HCT116 (cell line): ENCODE measurements at regions not wholly inside any gene's neighbourhood (a gene's known extent, or its start where the extent isn't known, plus 50 kb on each side); places are given as distances from the start of the nearest gene placed in this dataset.
"Not testable (repeated sequence)": the region's sequence is repeated elsewhere in the genome, so short reads cannot be mapped to it uniquely, and the experiment has no call there.

ENCODE experiments used
- ATAC-seq: fragments of 200-7000 bp; cut with Tn5 transposase; 2 replicates; pipeline ENCODE4 v1.9.1; 2020; ENCODE audit warnings: mild to moderate bottlenecking, moderate library complexity
- BruUV-seq: library from RNA; stranded (reverse); fragments of 400-500 nt; replicated peaks from 2 replicates; lab custom pipeline; 2021; lab: Mats Ljungman, UMichigan
- CTCF ChIA-PET: fragments of 300-600 bp; sonication (Branson Sonifier 250); formaldehyde crosslinking; loops from one replicate; lab custom pipeline; 2021; ENCODE audit warnings: antibody characterized with exemption; lab: Charles Lee
- POLR2A ChIA-PET: fragments of 300-600, 350-600 bp; sonication (Branson Sonifier 250); formaldehyde crosslinking; loops from one replicate; lab custom pipeline; 2021; ENCODE audit warnings: antibody characterized with exemption; lab: Charles Lee
- RAD21 ChIA-PET, 2 experiments: fragments of 300-600 bp; sonication (Branson Sonifier 250); formaldehyde crosslinking; loops; one replicate each; lab custom pipeline; 2023; ENCODE audit warnings: low total read pairs in 2 of 2; ENCODE audit not compliant: uncharacterized antibody in 2 of 2, unreplicated experiment in 2 of 2, low non-redundant PET in 1 of 2; lab: Charles Lee
- DNase-seq: peaks from one replicate; pipeline ENCODE4 v3.0.0-alpha.2; 2010; ENCODE audit warnings: low read depth, low spot score
- H2AFZ ChIP-seq: fragments of 200-600 bp; shearing (Covaris generic), sonication (generic); 2 replicates; pipeline ENCODE4 v1.6.1; 2017; ENCODE audit warnings: low read depth, mixed run types, mixed read lengths, antibody characterized with exemption, low read length; ENCODE audit not compliant: poor library complexity, severe bottlenecking
- H3K27ac ChIP-seq: 2 replicates; pipeline ENCODE4 v1.5.1; 2012; ENCODE audit warnings: low read depth, low read length
- H3K27me3 ChIP-seq: fragments of 200-600 bp; sonication (generic); 2 replicates; pipeline ENCODE4 v1.6.1; 2016; ENCODE audit warnings: mixed run types, low read length, mixed read lengths; ENCODE audit not compliant: insufficient read depth
- H3K36me3 ChIP-seq, 2 experiments: fragments of 200-500 bp in 1 of 2; fragments of 200-600 bp in 1 of 2; sonication (Bioruptor generic) in 1 of 2; sonication (generic) in 1 of 2; 2 replicates each; pipeline versions ENCODE4 v1.5.1 to v1.6.1; 2014 to 2016; ENCODE audit warnings: low read length in 2 of 2, inconsistent platforms in 1 of 2, mixed read lengths in 1 of 2, mixed run types in 1 of 2; ENCODE audit not compliant: insufficient read depth in 2 of 2, control insufficient read depth in 1 of 2
- H3K4me1 ChIP-seq, 2 experiments: fragments of 200-600 bp in 1 of 2; sonication (generic) in 1 of 2; 2 replicates each; pipeline versions ENCODE4 v1.5.1 to v1.6.1; 2012 to 2017; ENCODE audit warnings: low read length in 2 of 2, inconsistent platforms in 1 of 2, mild to moderate bottlenecking in 1 of 2, mixed read lengths in 1 of 2, mixed run types in 1 of 2, moderate library complexity in 1 of 2; ENCODE audit not compliant: insufficient read depth in 2 of 2, control insufficient read depth in 1 of 2
- H3K4me2 ChIP-seq: fragments of 200-600 bp; sonication (generic); 2 replicates; pipeline ENCODE4 v1.6.1; 2017; ENCODE audit warnings: mixed run types, low read length, mixed read lengths
- H3K4me3 ChIP-seq, 2 experiments: fragments of 200-600 bp in 1 of 2; sonication (generic) in 1 of 2; replicated peaks in 1 of 2; 2 replicates each; pipeline ENCODE4 v1.5.1; 2011 to 2016; ENCODE audit warnings: low read length in 2 of 2, control low read depth in 1 of 2, low read depth in 1 of 2, mild to moderate bottlenecking in 1 of 2, mixed read lengths in 1 of 2, mixed run types in 1 of 2
- H3K79me2 ChIP-seq: fragments of 200-600 bp; sonication (generic); 2 replicates; pipeline ENCODE4 v1.6.1; 2017; ENCODE audit warnings: mild to moderate bottlenecking, mixed run types, low read length, moderate library complexity, mixed read lengths; ENCODE audit not compliant: insufficient read depth
- H3K9ac ChIP-seq: fragments of 200-600 bp; sonication (generic); 2 replicates; pipeline ENCODE4 v1.6.1; 2016; ENCODE audit warnings: low read length, mixed read lengths
- H3K9me2 ChIP-seq: fragments of 200-600 bp; sonication (generic), shearing (Covaris generic); 2 replicates; pipeline ENCODE4 v1.6.1; 2017; ENCODE audit warnings: mixed run types, mild to moderate bottlenecking, moderate library complexity; ENCODE audit not compliant: insufficient read depth
- H3K9me3 ChIP-seq, 2 experiments: fragments of 200-500 bp in 1 of 2; fragments of 200-600 bp in 1 of 2; sonication (Bioruptor generic) in 1 of 2; sonication (generic) in 1 of 2; 2 replicates each; pipeline ENCODE4 v1.6.1; 2014 to 2017; ENCODE audit warnings: low read length in 2 of 2, mixed read lengths in 2 of 2, inconsistent platforms in 1 of 2, low read depth in 1 of 2, mild to moderate bottlenecking in 1 of 2, mixed run types in 1 of 2, moderate library complexity in 1 of 2; ENCODE audit not compliant: control insufficient read depth in 1 of 2, insufficient read depth in 1 of 2
- H4K20me1 ChIP-seq: fragments of 200-600 bp; sonication (generic), shearing (Covaris generic); 2 replicates; pipeline ENCODE4 v1.6.1; 2017; ENCODE audit warnings: mixed run types, mild to moderate bottlenecking, moderate library complexity; ENCODE audit not compliant: insufficient read depth
- ELF1 ChIP-seq: IDR thresholded peaks from 2 replicates; pipeline ENCODE4 v1.6.1; 2012; ENCODE audit warnings: low read depth, borderline replicate concordance
- EZH2 ChIP-seq: fragments of 200-600 bp; sonication (generic); IDR thresholded peaks from 2 replicates; pipeline ENCODE4 v1.6.1; 2017; ENCODE audit warnings: antibody characterized with exemption, mixed run types
- EZH2phosphoT487 ChIP-seq: fragments of 200-600 bp; IDR thresholded peaks from 2 replicates; pipeline ENCODE4 v1.6.1; 2018; ENCODE audit warnings: antibody characterized with exemption, borderline replicate concordance
- JUND ChIP-seq: IDR thresholded peaks from 2 replicates; pipeline ENCODE4 v1.6.1; 2012
- RAD21 ChIP-seq: IDR thresholded peaks from 2 replicates; pipeline ENCODE4 v1.6.1; 2012; ENCODE audit warnings: low read depth, mild to moderate bottlenecking
- SP1 ChIP-seq: IDR thresholded peaks from 2 replicates; pipeline ENCODE4 v1.6.1; 2012; ENCODE audit warnings: low read depth
- SRF ChIP-seq: IDR thresholded peaks from 2 replicates; pipeline ENCODE4 v1.6.1; 2012; ENCODE audit warnings: low read depth
- YY1 ChIP-seq: IDR thresholded peaks from 2 replicates; pipeline ENCODE4 v1.6.1; 2011; ENCODE audit warnings: low read length, low read depth, moderate library complexity, mild to moderate bottlenecking; ENCODE audit not compliant: insufficient replicate concordance; ENCODE audit errors: extremely low read depth
- ZBTB33 ChIP-seq: IDR thresholded peaks from 2 replicates; pipeline ENCODE4 v1.6.1; 2011; ENCODE audit warnings: mild to moderate bottlenecking, low read length, moderate library complexity; ENCODE audit not compliant: insufficient replicate concordance; ENCODE audit errors: extremely low read depth
- ZFX ChIP-seq: fragments of 450-650 bp; IDR thresholded peaks from 2 replicates; pipeline ENCODE4 v1.6.1; 2017
- intact Hi-C: fragments of 100-400 bp; cut with micrococcal nuclease; formaldehyde crosslinking; loops from 2 replicates; pipeline ENCODE4 v1.10.0; 2022

GRCh38 chr16:88200896-88201185, 181.9 kb upstream of the ZNF469 start:
- Histone ChIP-seq H3K36me3 (no peaks in the 10 kb centered on the region), H3K27ac (no peak overlapping the region), H3K79me2 (no peaks in the 10 kb centered on the region), H3K4me1 (no peaks in the 10 kb centered on the region), H3K9me3 (no peaks in the 10 kb centered on the region), H4K20me1 (no peaks in the 10 kb centered on the region), H2AFZ (no peak overlapping the region), H3K4me2 (no peak overlapping the region), H3K27me3 (no peaks in the 10 kb centered on the region), H3K9ac (no peak overlapping the region), H3K4me3 (no peak overlapping the region), H3K9me2 (no peaks in the 10 kb centered on the region)
- intact Hi-C loops, result no loop called here
- ChIA-PET CTCF (no interaction called here), POLR2A (no interaction called here), RAD21 (no interaction called here)
- DNase-seq, result no peak
- BruUV-seq, result no TSS peak
- ATAC-seq, result no peak
- TF ChIP-seq EZH2phosphoT487, result no peak
- no peak for TF ChIP-seq ZFX
- no peak for TF ChIP-seq YY1
- no peak for TF ChIP-seq EZH2
- no peak for TF ChIP-seq ELF1
- TF ChIP-seq SP1, result no peak
- no peak for TF ChIP-seq ZBTB33
- TF ChIP-seq RAD21, result no peak
- no peak for TF ChIP-seq JUND
- no peak for TF ChIP-seq SRF

GRCh38 chr16:88201611-88202010, 181.1 kb upstream of the ZNF469 start:
- intact Hi-C loops, ATAC-seq, H3K4me2 ChIP-seq, H3K9ac ChIP-seq, H3K27ac ChIP-seq, RAD21 ChIA-PET, H4K20me1 ChIP-seq, H3K36me3 ChIP-seq, H3K4me1 ChIP-seq, H3K9me3 ChIP-seq, BruUV-seq, H3K79me2 ChIP-seq, H3K4me3 ChIP-seq, H3K9me2 ChIP-seq, CTCF ChIA-PET, H2AFZ ChIP-seq, H3K27me3 ChIP-seq, POLR2A ChIA-PET, DNase-seq: not testable (repeated sequence)
